ENCODE measurements at regions not wholly inside any gene's neighbourhood (a gene's known extent, or its start where the extent isn't known, plus 50 kb on each side); places are given as distances from the start of the nearest gene placed in this dataset.

- H3K27me3 ChIP-seq (ENCODE audit: low read depth), result no peaks in the 10 kb centered on the region
- no peak for ATAC-seq
- DNase-seq, result no peak
- no peaks in the 10 kb centered on the region for H3K36me3 ChIP-seq
- no peak for TF ChIP-seq CTCF (IDR thresholded peaks at IDR 0.05)
- H3K27ac ChIP-seq, result no peak overlapping the region
- no peaks in the 10 kb centered on the region for H3K4me1 ChIP-seq
- intact Hi-C loops (cut with DNase I), result no loop called here
- no peak overlapping the region for H3K4me3 ChIP-seq
- H3K9me3 ChIP-seq, result peaks cover 9% of the 10 kb centered on the region
Measured at GRCh38 chr5:124235576-124235975, 510.9 kb downstream of the ZNF608 start.

GRCh38 chr5:124234770-124235562 is 511.5 kb downstream of the ZNF608 start:
- intact Hi-C loops (cut with DNase I), result no loop called here
- Histone ChIP-seq H3K27me3 (ENCODE audit: low read depth) (no peaks in the 10 kb centered on the region), H3K4me3 (no peak overlapping the region), H3K27ac (no peak overlapping the region), H3K9me3 (peaks cover 5% of the 10 kb centered on the region), H3K36me3 (no peaks in the 10 kb centered on the region), H3K4me1 (no peaks in the 10 kb centered on the region)
- DNase-seq (no peak), ATAC-seq (no peak)
- no peak for TF ChIP-seq CTCF (IDR thresholded peaks at IDR 0.05)

- ATAC-seq (no peak), DNase-seq (no peak)
- Histone ChIP-seq H3K4me3 (no peak overlapping the region), H3K4me1 (no peaks in the 10 kb centered on the region), H3K36me3 (no peaks in the 10 kb centered on the region), H3K9me3 (no peaks in the 10 kb centered on the region), H3K27me3 (ENCODE audit: low read depth) (no peaks in the 10 kb centered on the region), H3K27ac (no peak overlapping the region)
- intact Hi-C loops (cut with DNase I), result no loop called here
- TF ChIP-seq CTCF (IDR thresholded peaks at IDR 0.05), result no peak
Measured at GRCh38 chr5:124234022-124234769, 512.2 kb downstream of the ZNF608 start.

GRCh38 chr5:124232515-124232914 is 513.9 kb downstream of the ZNF608 start:
- Histone ChIP-seq H3K27me3 (ENCODE audit: low read depth) (no peaks in the 10 kb centered on the region), H3K9me3 (no peaks in the 10 kb centered on the region), H3K36me3 (no peaks in the 10 kb centered on the region), H3K27ac (no peak overlapping the region), H3K4me3 (no peak overlapping the region), H3K4me1 (no peaks in the 10 kb centered on the region)
- no peak for ATAC-seq
- DNase-seq, result no peak
- intact Hi-C loops (cut with DNase I), result no loop called here
- no peak for TF ChIP-seq CTCF (IDR thresholded peaks at IDR 0.05)

GRCh38 chr5:124231802-124232201 is 514.6 kb downstream of the ZNF608 start:
- Histone ChIP-seq H3K36me3 (no peaks in the 10 kb centered on the region), H3K4me3 (no peak overlapping the region), H3K27me3 (ENCODE audit: low read depth) (no peaks in the 10 kb centered on the region), H3K27ac (no peak overlapping the region), H3K4me1 (no peaks in the 10 kb centered on the region), H3K9me3 (no peaks in the 10 kb centered on the region)
- DNase-seq (no peak), ATAC-seq (no peak)
- intact Hi-C loops (cut with DNase I), result no loop called here
- no peak for TF ChIP-seq CTCF (IDR thresholded peaks at IDR 0.05)
